GM12878 (cell line): ENCODE measurements at regions not wholly inside any gene's neighbourhood (a gene's known extent, or its start where the extent isn't known, plus 50 kb on each side); places are given as distances from the start of the nearest gene placed in this dataset.

ENCODE experiments used
- CHD2 ChIP-seq: IDR thresholded peaks from 2 replicates; pipeline ENCODE4 v1.6.1; 2011; ENCODE audit warnings: low read depth, low read length, improper control_type of control experiment, borderline replicate concordance
- DPF2 ChIP-seq: fragments of 450-650 bp; IDR thresholded peaks from 2 replicates; pipeline ENCODE4 v1.6.1; 2017; ENCODE audit warnings: mild to moderate bottlenecking
- FOS ChIP-seq: IDR thresholded peaks from 3 replicates; pipeline ENCODE4 v1.6.1; 2011; ENCODE audit warnings: borderline replicate concordance; ENCODE audit not compliant: insufficient read length; ENCODE audit errors: extremely low read depth
- HDAC2 ChIP-seq: fragments of 200-600 bp; sonication (generic); IDR thresholded peaks from 2 replicates; pipeline ENCODE4 v1.6.1; 2017
- HDGF ChIP-seq: fragments of 450-650 bp; IDR thresholded peaks from 2 replicates; pipeline ENCODE4 v1.6.1; 2016; ENCODE audit warnings: antibody characterized with exemption
- KLF5 ChIP-seq: fragments of 450-650 bp; IDR thresholded peaks from 2 replicates; pipeline ENCODE4 v1.6.1; 2014; ENCODE audit warnings: mild to moderate bottlenecking; ENCODE audit not compliant: partially characterized antibody
- LARP7 ChIP-seq: fragments of 450-650 bp; IDR thresholded peaks from 2 replicates; pipeline ENCODE4 v1.6.1; 2017; ENCODE audit warnings: mild to moderate bottlenecking
- MEF2A ChIP-seq: IDR thresholded peaks from 2 replicates; pipeline ENCODE4 v1.6.1; 2011; ENCODE audit warnings: low read depth, mild to moderate bottlenecking, low read length, moderate library complexity; ENCODE audit not compliant: insufficient read depth
- MTA3 ChIP-seq: IDR thresholded peaks from 2 replicates; pipeline ENCODE4 v1.6.1; 2012; ENCODE audit warnings: low read length, inconsistent platforms, borderline replicate concordance
- MXI1 ChIP-seq: fragments of 150-350 bp; IDR thresholded peaks from 2 replicates; pipeline ENCODE4 v1.6.1; 2011; ENCODE audit warnings: low read depth, mild to moderate bottlenecking, inconsistent platforms, low read length, improper control_type of control experiment
- NFXL1 ChIP-seq: fragments of 450-650 bp; IDR thresholded peaks from 2 replicates; pipeline ENCODE4 v1.6.1; 2017; ENCODE audit warnings: antibody characterized with exemption, mild to moderate bottlenecking, borderline replicate concordance
- NFYB ChIP-seq: IDR thresholded peaks from 2 replicates; pipeline ENCODE4 v1.6.1; 2011; ENCODE audit warnings: low read depth, mild to moderate bottlenecking, low read length, improper control_type of control experiment, moderate library complexity; ENCODE audit not compliant: insufficient read depth
- RFX5 ChIP-seq: IDR thresholded peaks from 2 replicates; pipeline ENCODE4 v1.6.1; 2011; ENCODE audit warnings: low read depth, low read length, improper control_type of control experiment
- SREBF1 ChIP-seq: IDR thresholded peaks from 2 replicates; pipeline ENCODE4 v1.6.1; 2012; ENCODE audit warnings: mild to moderate bottlenecking, low read length
- SRF ChIP-seq, 2 experiments: IDR thresholded peaks; 2 replicates each; pipeline ENCODE4 v1.6.1; 2011; ENCODE audit warnings: low read depth in 2 of 2, low read length in 2 of 2, mild to moderate bottlenecking in 1 of 2, moderate library complexity in 1 of 2
- STAT1 ChIP-seq: fragments of 450-650 bp; conservative IDR thresholded peaks from 2 replicates; pipeline ENCODE4 v1.6.1; 2014; ENCODE audit warnings: antibody characterized with exemption, mild to moderate bottlenecking
- TF ChIP-seq, protein P1 (sequence below): fragments of 450-650 bp; IDR thresholded peaks from 2 replicates; pipeline ENCODE4 v1.6.1; 2017; ENCODE audit warnings: mild to moderate bottlenecking, low read depth, inconsistent platforms; ENCODE audit not compliant: poor library complexity, severe bottlenecking
- TF ChIP-seq, protein P2 (sequence below): fragments of 150-350 bp; IDR thresholded peaks from 2 replicates; pipeline ENCODE4 v1.6.1; 2014; ENCODE audit warnings: mild to moderate bottlenecking, low read depth, low read length
- TF ChIP-seq, protein P3 (sequence below): IDR thresholded peaks from 2 replicates; pipeline ENCODE4 v1.6.1; 2012; ENCODE audit warnings: low read length, inconsistent platforms
- TF ChIP-seq, protein P4 (sequence below): IDR thresholded peaks from 2 replicates; pipeline ENCODE4 v1.6.1; 2011; ENCODE audit warnings: mild to moderate bottlenecking, low read depth, low read length, moderate library complexity; ENCODE audit not compliant: insufficient replicate concordance
- TF ChIP-seq, protein P5 (sequence below): IDR thresholded peaks from 2 replicates; pipeline ENCODE4 v1.6.1; 2012; ENCODE audit warnings: mild to moderate bottlenecking, low read depth, low read length

DNA sequence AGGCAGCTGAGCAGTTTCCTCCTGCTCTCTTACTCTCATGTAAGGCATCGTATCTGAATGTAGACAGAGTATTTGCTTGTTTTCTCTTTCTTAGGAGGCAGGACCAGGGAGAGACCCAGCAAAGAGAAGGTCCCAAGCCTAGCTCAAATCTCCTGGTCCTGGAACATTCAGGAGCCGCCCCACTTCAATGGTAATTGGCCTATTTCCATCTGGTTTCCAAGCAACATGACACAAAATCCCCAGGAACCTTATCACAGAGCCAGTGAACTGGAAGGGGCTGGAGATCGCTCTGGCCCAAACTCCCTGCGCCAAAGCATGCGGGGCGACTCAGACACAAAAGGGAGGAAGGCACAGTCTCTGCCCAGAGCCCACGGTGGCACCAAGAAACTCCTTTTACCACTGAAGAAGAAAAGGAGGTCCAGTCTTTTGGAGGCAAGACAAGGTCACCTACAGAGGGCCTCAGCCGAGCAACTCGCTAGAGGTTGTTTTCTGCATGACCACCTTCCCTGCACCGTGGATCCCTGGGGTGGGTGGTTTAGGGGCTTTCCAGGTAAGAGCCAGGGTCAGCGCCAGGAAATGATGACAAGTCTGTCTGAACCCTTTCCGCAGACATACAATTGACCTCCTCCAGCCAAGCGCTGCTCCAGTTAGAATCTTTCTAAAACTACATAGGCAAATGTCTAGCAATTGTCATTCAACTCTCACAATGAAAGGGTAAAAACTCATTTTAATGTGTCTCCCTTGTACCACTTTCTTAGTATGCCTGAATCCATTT lies 394.7 kb downstream of the SOX9 start (continued):
- TF ChIP-seq, protein P1, sequence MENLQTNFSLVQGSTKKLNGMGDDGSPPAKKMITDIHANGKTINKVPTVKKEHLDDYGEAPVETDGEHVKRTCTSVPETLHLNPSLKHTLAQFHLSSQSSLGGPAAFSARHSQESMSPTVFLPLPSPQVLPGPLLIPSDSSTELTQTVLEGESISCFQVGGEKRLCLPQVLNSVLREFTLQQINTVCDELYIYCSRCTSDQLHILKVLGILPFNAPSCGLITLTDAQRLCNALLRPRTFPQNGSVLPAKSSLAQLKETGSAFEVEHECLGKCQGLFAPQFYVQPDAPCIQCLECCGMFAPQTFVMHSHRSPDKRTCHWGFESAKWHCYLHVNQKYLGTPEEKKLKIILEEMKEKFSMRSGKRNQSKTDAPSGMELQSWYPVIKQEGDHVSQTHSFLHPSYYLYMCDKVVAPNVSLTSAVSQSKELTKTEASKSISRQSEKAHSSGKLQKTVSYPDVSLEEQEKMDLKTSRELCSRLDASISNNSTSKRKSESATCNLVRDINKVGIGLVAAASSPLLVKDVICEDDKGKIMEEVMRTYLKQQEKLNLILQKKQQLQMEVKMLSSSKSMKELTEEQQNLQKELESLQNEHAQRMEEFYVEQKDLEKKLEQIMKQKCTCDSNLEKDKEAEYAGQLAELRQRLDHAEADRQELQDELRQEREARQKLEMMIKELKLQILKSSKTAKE = peak; percentile 92
- no peak for TF ChIP-seq STAT1
- TF ChIP-seq SREBF1 = no peak; the same call in 1 of the 2 replicates
- TF ChIP-seq MXI1 = no peak; the same call in 1 of the 2 replicates
- TF ChIP-seq RFX5 = no peak
- no peak for TF ChIP-seq SRF (IDR thresholded peaks at IDR 0.05; ENCODE audit: low read depth in 2 of 2, low read length in 2 of 2)
- TF ChIP-seq KLF5 = no peak
- TF ChIP-seq HDGF = no peak
- TF ChIP-seq MTA3 = no peak
- TF ChIP-seq, protein P2, sequence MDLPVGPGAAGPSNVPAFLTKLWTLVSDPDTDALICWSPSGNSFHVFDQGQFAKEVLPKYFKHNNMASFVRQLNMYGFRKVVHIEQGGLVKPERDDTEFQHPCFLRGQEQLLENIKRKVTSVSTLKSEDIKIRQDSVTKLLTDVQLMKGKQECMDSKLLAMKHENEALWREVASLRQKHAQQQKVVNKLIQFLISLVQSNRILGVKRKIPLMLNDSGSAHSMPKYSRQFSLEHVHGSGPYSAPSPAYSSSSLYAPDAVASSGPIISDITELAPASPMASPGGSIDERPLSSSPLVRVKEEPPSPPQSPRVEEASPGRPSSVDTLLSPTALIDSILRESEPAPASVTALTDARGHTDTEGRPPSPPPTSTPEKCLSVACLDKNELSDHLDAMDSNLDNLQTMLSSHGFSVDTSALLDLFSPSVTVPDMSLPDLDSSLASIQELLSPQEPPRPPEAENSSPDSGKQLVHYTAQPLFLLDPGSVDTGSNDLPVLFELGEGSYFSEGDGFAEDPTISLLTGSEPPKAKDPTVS = no peak
- TF ChIP-seq FOS = no peak
- TF ChIP-seq HDAC2 = no peak
- TF ChIP-seq, protein P3, sequence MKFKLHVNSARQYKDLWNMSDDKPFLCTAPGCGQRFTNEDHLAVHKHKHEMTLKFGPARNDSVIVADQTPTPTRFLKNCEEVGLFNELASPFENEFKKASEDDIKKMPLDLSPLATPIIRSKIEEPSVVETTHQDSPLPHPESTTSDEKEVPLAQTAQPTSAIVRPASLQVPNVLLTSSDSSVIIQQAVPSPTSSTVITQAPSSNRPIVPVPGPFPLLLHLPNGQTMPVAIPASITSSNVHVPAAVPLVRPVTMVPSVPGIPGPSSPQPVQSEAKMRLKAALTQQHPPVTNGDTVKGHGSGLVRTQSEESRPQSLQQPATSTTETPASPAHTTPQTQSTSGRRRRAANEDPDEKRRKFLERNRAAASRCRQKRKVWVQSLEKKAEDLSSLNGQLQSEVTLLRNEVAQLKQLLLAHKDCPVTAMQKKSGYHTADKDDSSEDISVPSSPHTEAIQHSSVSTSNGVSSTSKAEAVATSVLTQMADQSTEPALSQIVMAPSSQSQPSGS = no peak
- no peak for TF ChIP-seq NFXL1
- peak; percentile 61 for TF ChIP-seq CHD2
- TF ChIP-seq LARP7 = no peak
- TF ChIP-seq, protein P4, sequence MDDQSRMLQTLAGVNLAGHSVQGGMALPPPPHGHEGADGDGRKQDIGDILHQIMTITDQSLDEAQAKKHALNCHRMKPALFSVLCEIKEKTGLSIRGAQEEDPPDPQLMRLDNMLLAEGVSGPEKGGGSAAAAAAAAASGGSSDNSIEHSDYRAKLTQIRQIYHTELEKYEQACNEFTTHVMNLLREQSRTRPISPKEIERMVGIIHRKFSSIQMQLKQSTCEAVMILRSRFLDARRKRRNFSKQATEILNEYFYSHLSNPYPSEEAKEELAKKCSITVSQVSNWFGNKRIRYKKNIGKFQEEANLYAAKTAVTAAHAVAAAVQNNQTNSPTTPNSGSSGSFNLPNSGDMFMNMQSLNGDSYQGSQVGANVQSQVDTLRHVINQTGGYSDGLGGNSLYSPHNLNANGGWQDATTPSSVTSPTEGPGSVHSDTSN = no peak
- peak; percentile 51; the same call in 1 of the 2 replicates for TF ChIP-seq DPF2
- TF ChIP-seq, protein P5, sequence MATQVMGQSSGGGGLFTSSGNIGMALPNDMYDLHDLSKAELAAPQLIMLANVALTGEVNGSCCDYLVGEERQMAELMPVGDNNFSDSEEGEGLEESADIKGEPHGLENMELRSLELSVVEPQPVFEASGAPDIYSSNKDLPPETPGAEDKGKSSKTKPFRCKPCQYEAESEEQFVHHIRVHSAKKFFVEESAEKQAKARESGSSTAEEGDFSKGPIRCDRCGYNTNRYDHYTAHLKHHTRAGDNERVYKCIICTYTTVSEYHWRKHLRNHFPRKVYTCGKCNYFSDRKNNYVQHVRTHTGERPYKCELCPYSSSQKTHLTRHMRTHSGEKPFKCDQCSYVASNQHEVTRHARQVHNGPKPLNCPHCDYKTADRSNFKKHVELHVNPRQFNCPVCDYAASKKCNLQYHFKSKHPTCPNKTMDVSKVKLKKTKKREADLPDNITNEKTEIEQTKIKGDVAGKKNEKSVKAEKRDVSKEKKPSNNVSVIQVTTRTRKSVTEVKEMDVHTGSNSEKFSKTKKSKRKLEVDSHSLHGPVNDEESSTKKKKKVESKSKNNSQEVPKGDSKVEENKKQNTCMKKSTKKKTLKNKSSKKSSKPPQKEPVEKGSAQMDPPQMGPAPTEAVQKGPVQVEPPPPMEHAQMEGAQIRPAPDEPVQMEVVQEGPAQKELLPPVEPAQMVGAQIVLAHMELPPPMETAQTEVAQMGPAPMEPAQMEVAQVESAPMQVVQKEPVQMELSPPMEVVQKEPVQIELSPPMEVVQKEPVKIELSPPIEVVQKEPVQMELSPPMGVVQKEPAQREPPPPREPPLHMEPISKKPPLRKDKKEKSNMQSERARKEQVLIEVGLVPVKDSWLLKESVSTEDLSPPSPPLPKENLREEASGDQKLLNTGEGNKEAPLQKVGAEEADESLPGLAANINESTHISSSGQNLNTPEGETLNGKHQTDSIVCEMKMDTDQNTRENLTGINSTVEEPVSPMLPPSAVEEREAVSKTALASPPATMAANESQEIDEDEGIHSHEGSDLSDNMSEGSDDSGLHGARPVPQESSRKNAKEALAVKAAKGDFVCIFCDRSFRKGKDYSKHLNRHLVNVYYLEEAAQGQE = no peak
- no peak for TF ChIP-seq NFYB
- TF ChIP-seq MEF2A = no peak
